ENCODE measurements at regions not wholly inside any gene's neighbourhood (a gene's known extent, or its start where the extent isn't known, plus 50 kb on each side); places are given as distances from the start of the nearest gene placed in this dataset.

DNA sequence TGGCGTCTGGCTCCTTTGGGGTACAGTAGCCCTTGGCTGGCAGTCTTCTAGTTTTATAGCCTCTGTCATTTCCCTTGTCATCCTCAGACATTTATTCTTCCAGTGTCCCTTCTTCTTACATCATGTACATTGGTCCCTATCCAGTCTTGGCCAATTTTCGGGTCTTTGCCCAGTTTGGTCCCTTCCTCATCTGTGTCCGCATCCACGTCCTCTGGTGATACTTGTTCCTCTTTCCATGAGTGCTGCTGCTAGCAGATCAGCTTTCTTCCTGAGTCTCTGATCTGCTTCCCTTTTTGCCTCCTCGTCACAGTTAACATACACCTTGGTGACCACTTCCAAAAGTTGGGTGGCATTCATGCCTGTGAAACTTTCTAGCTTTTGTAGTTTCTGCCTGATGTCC is 86.2 kb upstream of the GPR6 start:
- H3K27ac ChIP-seq (replicated peaks in 1 of 4), result no peak overlapping the region
- TF ChIP-seq POLR2AphosphoS5 (IDR thresholded peaks at IDR 0.05) (no peak), EP300 (IDR thresholded peaks at IDR 0.05) (no peak), POLR2A (IDR thresholded peaks at IDR 0.05; ENCODE audit: low read depth) (no peak)
- TF ChIP-seq, protein P1, sequence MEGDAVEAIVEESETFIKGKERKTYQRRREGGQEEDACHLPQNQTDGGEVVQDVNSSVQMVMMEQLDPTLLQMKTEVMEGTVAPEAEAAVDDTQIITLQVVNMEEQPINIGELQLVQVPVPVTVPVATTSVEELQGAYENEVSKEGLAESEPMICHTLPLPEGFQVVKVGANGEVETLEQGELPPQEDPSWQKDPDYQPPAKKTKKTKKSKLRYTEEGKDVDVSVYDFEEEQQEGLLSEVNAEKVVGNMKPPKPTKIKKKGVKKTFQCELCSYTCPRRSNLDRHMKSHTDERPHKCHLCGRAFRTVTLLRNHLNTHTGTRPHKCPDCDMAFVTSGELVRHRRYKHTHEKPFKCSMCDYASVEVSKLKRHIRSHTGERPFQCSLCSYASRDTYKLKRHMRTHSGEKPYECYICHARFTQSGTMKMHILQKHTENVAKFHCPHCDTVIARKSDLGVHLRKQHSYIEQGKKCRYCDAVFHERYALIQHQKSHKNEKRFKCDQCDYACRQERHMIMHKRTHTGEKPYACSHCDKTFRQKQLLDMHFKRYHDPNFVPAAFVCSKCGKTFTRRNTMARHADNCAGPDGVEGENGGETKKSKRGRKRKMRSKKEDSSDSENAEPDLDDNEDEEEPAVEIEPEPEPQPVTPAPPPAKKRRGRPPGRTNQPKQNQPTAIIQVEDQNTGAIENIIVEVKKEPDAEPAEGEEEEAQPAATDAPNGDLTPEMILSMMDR (IDR thresholded peaks at IDR 0.05), result no peak
- intact Hi-C loops (cut with DNase I), result no loop called here
- no peaks in the 10 kb centered on the region for H3K36me3 ChIP-seq
- DNase-seq (ENCODE audit: extremely low spot score), result no peak
- peaks cover 0 to under 1% (median 0%) of the 10 kb centered on the region in 4 donors for H3K4me1 ChIP-seq
- WGBS, result 75% methylated on average over 5 of the region's 5 CpGs
- no peaks in the 10 kb centered on the region for H3K27me3 ChIP-seq
- no peaks in the 10 kb centered on the region for H3K9me3 ChIP-seq
- no peak overlapping the region for H3K4me3 ChIP-seq

DNA sequence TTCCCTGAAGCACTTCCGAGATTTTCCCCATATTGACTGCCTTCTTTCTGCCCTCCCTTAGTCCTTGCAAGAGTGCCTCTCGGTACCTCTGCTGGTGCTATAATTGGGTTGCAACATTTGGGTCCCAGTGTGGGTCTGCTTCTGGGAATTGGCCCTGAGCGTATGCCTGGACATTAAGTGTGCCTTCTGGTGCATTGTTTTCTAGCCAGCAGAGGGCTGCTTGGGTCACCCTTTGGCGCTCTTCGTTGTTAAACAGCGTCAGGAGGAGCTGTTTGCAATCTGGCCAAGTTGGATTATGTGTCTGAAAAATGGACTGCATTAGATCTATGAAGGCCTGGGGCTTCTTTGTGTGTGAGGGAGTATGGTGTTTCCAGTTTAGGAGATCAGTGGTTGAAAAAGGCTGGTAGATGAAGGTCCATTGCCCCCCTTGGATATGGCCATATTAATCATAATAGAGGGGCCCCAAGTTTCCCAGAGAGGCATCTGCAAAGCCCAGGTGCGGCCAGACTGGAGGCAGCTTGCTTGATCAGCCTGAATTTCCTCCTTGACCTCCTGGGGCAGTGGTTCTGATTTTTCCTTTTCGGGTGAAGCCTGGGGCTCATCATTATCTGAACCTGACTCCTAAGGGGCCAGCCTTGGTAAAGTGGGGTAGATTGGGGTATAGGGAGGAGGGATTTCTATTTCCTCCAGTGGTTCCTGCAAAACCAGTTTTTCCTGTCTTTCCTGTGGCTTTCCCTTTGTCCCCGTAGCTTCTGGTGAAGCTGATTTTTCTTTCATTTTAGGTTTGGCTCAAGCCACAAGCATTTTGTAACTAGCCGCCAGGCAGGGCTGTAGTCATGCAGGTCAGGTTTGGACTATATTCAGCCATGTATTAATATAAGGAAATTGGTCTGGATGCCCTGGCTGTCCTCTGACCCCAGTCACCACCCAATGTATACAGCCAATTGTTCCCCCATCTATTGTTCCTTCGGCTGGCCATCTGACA is 85.4 kb upstream of the GPR6 start:
- no peak for TF ChIP-seq EP300 (IDR thresholded peaks at IDR 0.05)
- TF ChIP-seq POLR2A (IDR thresholded peaks at IDR 0.05; ENCODE audit: low read depth), result no peak
- no peak for TF ChIP-seq POLR2AphosphoS5 (IDR thresholded peaks at IDR 0.05)
- TF ChIP-seq, protein P1 (IDR thresholded peaks at IDR 0.05), result no peak
- no peaks in the 10 kb centered on the region for H3K9me3 ChIP-seq
- intact Hi-C loops (cut with DNase I), result no loop called here
- DNase-seq (ENCODE audit: extremely low spot score), result no peak
- H3K27me3 ChIP-seq, result no peaks in the 10 kb centered on the region
- no peak overlapping the region for H3K4me3 ChIP-seq
- H3K27ac ChIP-seq (replicated peaks in 1 of 4), result peak overlapping the region in 1 of 4 donors; percentile 20
- H3K4me1 ChIP-seq, result peaks cover 0 to 2% (median 0%) of the 10 kb centered on the region in 4 donors
- WGBS, result 68% methylated on average over 11 of the region's 11 CpGs
- no peaks in the 10 kb centered on the region for H3K36me3 ChIP-seq

DNA sequence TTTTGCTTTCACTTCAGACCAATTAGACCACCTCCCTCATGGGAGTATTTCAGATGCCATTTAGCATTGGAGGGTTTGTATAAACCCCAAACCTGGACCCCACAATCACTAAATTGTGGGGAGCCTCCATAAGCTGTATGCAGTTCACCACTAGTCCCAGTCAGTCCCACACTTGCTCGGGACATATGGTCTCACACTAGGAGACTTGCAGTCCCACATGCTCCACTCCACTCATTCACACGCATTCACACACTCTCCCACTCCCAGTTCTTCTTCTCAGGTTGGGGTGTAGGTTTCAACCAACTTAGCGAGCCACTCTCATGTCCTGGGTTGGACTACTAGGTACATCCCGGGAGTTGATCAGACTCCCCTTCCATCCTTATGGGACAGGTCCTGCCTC is 84.5 kb upstream of the GPR6 start:
- DNase-seq (ENCODE audit: extremely low spot score), result no peak
- no peak overlapping the region for H3K4me3 ChIP-seq
- H3K9me3 ChIP-seq, result no peaks in the 10 kb centered on the region
- H3K36me3 ChIP-seq, result no peaks in the 10 kb centered on the region
- no peaks in the 10 kb centered on the region for H3K27me3 ChIP-seq
- intact Hi-C loops (cut with DNase I), result no loop called here
- H3K27ac ChIP-seq (replicated peaks in 1 of 4), result peak overlapping the region in 1 of 4 donors; percentile 44
- TF ChIP-seq POLR2A (IDR thresholded peaks at IDR 0.05; ENCODE audit: low read depth), result no peak
- TF ChIP-seq, protein P1 (IDR thresholded peaks at IDR 0.05), result no peak
- TF ChIP-seq POLR2AphosphoS5 (IDR thresholded peaks at IDR 0.05), result no peak
- TF ChIP-seq EP300 (IDR thresholded peaks at IDR 0.05), result no peak
- H3K4me1 ChIP-seq, result peaks cover 0 to 2% (median 0%) of the 10 kb centered on the region in 4 donors
- WGBS, result 93% methylated on average over 4 of the region's 4 CpGs

DNA sequence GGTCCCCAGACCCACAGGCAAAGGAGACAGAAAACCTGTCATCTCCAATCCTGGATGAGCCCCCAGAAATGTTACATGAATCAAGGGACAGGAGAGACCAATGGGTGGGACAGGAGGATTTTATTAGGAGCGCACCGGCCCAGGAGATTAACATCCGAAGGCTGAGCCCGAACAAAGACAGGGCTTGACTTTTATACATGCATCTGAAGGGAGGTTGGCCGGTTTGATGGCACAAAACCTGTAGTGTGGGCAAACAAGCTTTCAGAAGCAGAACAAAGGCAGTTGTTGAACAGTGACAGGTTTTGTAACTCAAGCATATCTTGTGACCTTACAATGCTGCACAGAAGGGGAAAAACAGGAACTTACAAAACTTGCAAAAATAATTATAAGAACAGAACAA is 83.9 kb upstream of the GPR6 start:
- no peaks in the 10 kb centered on the region for H3K9me3 ChIP-seq
- DNase-seq (ENCODE audit: extremely low spot score), result no peak
- peaks cover 0 to 2% (median 0%) of the 10 kb centered on the region in 4 donors for H3K4me1 ChIP-seq
- 77% methylated on average over 5 of the region's 5 CpGs for WGBS
- H3K4me3 ChIP-seq, result no peak overlapping the region
- TF ChIP-seq POLR2A (IDR thresholded peaks at IDR 0.05; ENCODE audit: low read depth) (no peak), EP300 (IDR thresholded peaks at IDR 0.05) (no peak), POLR2AphosphoS5 (IDR thresholded peaks at IDR 0.05) (no peak)
- TF ChIP-seq, protein P1 (IDR thresholded peaks at IDR 0.05), result no peak
- H3K27ac ChIP-seq (replicated peaks in 1 of 4), result peak overlapping the region in 1 of 4 donors; percentile 44
- H3K27me3 ChIP-seq, result no peaks in the 10 kb centered on the region
- no peaks in the 10 kb centered on the region for H3K36me3 ChIP-seq
- intact Hi-C loops (cut with DNase I), result no loop called here
